SK-N-SH (cell line): ENCODE measurements at regions not wholly inside any gene's neighbourhood (a gene's known extent, or its start where the extent isn't known, plus 50 kb on each side); places are given as distances from the start of the nearest gene placed in this dataset.
"Not testable (repeated sequence)": the region's sequence is repeated elsewhere in the genome, so short reads cannot be mapped to it uniquely, and the experiment has no call there.

Source experiments
- CTCF ChIA-PET: fragments of 300-600, 350-600 bp; formaldehyde crosslinking; extraction: SDS; loops from one replicate; lab custom pipeline; 2021; lab: Yijun Ruan, JAX
- POLR2A ChIA-PET: fragments of 350-600 bp; sonication (Branson Sonifier 250); formaldehyde crosslinking; extraction: SDS; loops from one replicate; lab custom pipeline; 2020; ENCODE audit warnings: antibody characterized with exemption, inconsistent platforms; lab: Yijun Ruan, JAX
- DNase-seq: peaks from one replicate; pipeline ENCODE4 v3.0.0; 2012
- H2AFZ ChIP-seq: fragments of 200-600 bp; sonication (generic); 2 replicates; pipeline ENCODE4 v1.8.1; 2016; ENCODE audit warnings: antibody characterized with exemption, mild to moderate bottlenecking, low read depth
- H3F3A ChIP-seq: fragments of 200-600 bp; sonication (generic); replicated peaks from 2 replicates; pipeline ENCODE3; 2016; ENCODE audit warnings: antibody characterized with exemption, mild to moderate bottlenecking; ENCODE audit not compliant: insufficient read depth
- H3K27ac ChIP-seq, 2 experiments: fragments of 200-500 bp in 1 of 2; fragments of 200-600 bp in 1 of 2; sonication (Bioruptor generic) in 1 of 2; sonication (generic), shearing (Covaris generic) in 1 of 2; 2 replicates each; pipeline versions ENCODE4 v1.5.1 to v1.6.1; 2014 to 2016; ENCODE audit warnings: low read depth in 2 of 2, inconsistent platforms in 1 of 2, low read length in 1 of 2, mild to moderate bottlenecking in 1 of 2, mixed read lengths in 1 of 2
- H3K27me3 ChIP-seq: fragments of 200-600 bp; sonication (generic), shearing (Covaris generic); 2 replicates; pipeline ENCODE4 v1.6.1; 2016; ENCODE audit warnings: mixed run types; ENCODE audit not compliant: insufficient read depth
- H3K36me3 ChIP-seq, 2 experiments: fragments of 200-500 bp in 1 of 2; fragments of 200-600 bp in 1 of 2; sonication (Bioruptor generic) in 1 of 2; sonication (generic) in 1 of 2; replicated peaks in 1 of 2; 2 replicates each; pipeline versions ENCODE3 to v1.5.1; 2014 to 2016; ENCODE audit warnings: low read length in 1 of 2, mild to moderate bottlenecking in 1 of 2; ENCODE audit not compliant: insufficient read depth in 2 of 2, control insufficient read depth in 1 of 2
- H3K4me1 ChIP-seq, 2 experiments: fragments of 200-500 bp in 1 of 2; fragments of 200-600 bp in 1 of 2; sonication (Bioruptor generic) in 1 of 2; sonication (generic), shearing (Covaris generic) in 1 of 2; 2 replicates each; pipeline versions ENCODE4 v1.5.1 to v1.6.1; 2014 to 2016; ENCODE audit warnings: low read depth in 1 of 2, low read length in 1 of 2, mixed run types in 1 of 2; ENCODE audit not compliant: insufficient read depth in 2 of 2, control insufficient read depth in 1 of 2
- H3K4me2 ChIP-seq: fragments of 200-600 bp; sonication (generic), shearing (Covaris generic); 2 replicates; pipeline ENCODE4 v1.6.1; 2017; ENCODE audit warnings: mixed run types
- H3K4me3 ChIP-seq, 2 experiments: fragments of 200-500 bp in 1 of 2; fragments of 200-600 bp in 1 of 2; sonication (Bioruptor generic) in 1 of 2; sonication (generic), shearing (Covaris generic) in 1 of 2; 2 replicates each; pipeline versions ENCODE4 v1.5.1 to v1.8.1; 2014 to 2016; ENCODE audit warnings: low read depth in 2 of 2, inconsistent platforms in 1 of 2, low read length in 1 of 2, mild to moderate bottlenecking in 1 of 2, mixed read lengths in 1 of 2, moderate library complexity in 1 of 2
- H3K79me2 ChIP-seq: fragments of 200-600 bp; sonication (generic); 2 replicates; pipeline ENCODE4 v1.8.1; 2017; ENCODE audit warnings: mild to moderate bottlenecking; ENCODE audit not compliant: insufficient read depth
- H3K9ac ChIP-seq: fragments of 200-600 bp; sonication (generic); 2 replicates; pipeline ENCODE4 v1.6.1; 2017; ENCODE audit warnings: mixed run types
- H3K9me2 ChIP-seq: fragments of 200-600 bp; sonication (generic); 2 replicates; pipeline ENCODE4 v1.6.1; 2017; ENCODE audit warnings: mixed run types
- H3K9me3 ChIP-seq: fragments of 200-600 bp; sonication (generic); 2 replicates; pipeline ENCODE4 v1.6.1; 2017; ENCODE audit warnings: mixed run types, mild to moderate bottlenecking, moderate library complexity
- H4K20me1 ChIP-seq: fragments of 200-600 bp; sonication (generic); 2 replicates; pipeline ENCODE4 v1.6.1; 2017; ENCODE audit warnings: mild to moderate bottlenecking, mixed run types; ENCODE audit not compliant: insufficient read depth
- WGBS: methylation state at CpG from one replicate; pipeline ENCODE4 v1.1.6; 2017; ENCODE audit warnings: low lambda C conversion rate; 5-methylcytosine and 5-hydroxymethylcytosine counted together

DNA sequence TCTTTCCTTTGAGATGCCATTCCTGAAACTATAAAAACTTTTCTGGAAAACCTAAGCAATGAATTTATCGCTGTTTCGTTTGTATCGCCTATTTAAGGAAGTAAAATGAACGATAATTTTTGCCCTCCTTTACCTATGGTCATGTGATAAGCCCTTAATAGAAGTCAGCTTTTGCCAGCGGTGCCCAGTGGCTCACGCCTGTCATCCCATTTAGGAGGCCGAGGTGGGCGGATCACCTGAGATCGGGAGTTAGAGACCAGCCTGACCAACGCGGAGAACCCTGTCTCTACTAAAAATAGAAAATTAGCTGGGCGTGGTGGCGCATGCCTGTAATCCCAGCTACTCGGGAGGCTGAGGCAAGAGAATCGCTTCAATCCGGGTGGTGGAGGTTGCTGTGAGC is 132.0 kb downstream of the SPATA31A1 start:
- POLR2A ChIA-PET, H3K9me3 ChIP-seq, H3K79me2 ChIP-seq, H3K4me3 ChIP-seq, H3K36me3 ChIP-seq, H3K4me2 ChIP-seq, H3F3A ChIP-seq, H3K27ac ChIP-seq, H3K27me3 ChIP-seq, CTCF ChIA-PET, H4K20me1 ChIP-seq, H3K9ac ChIP-seq, DNase-seq, H3K4me1 ChIP-seq, H2AFZ ChIP-seq, H3K9me2 ChIP-seq: not testable (repeated sequence)
- 60% methylated on average over 2 of the region's 16 CpGs for WGBS

GRCh38 chr9:39496248-39496647 is 140.8 kb downstream of the SPATA31A1 start:
- DNase-seq, H3K4me3 ChIP-seq, H3K36me3 ChIP-seq, H3K27me3 ChIP-seq, POLR2A ChIA-PET, H3K27ac ChIP-seq, H3F3A ChIP-seq, H3K9ac ChIP-seq, H3K9me3 ChIP-seq, H3K79me2 ChIP-seq, H4K20me1 ChIP-seq, CTCF ChIA-PET, H2AFZ ChIP-seq, H3K4me2 ChIP-seq, H3K4me1 ChIP-seq, H3K9me2 ChIP-seq: not testable (repeated sequence)
- 30% methylated on average over 3 of the region's 4 CpGs for WGBS

- DNase-seq, H3K4me1 ChIP-seq, H2AFZ ChIP-seq, H3K4me2 ChIP-seq, H3K79me2 ChIP-seq, H3K36me3 ChIP-seq, CTCF ChIA-PET, H4K20me1 ChIP-seq, H3K27ac ChIP-seq, POLR2A ChIA-PET, H3K27me3 ChIP-seq, H3F3A ChIP-seq, H3K9me2 ChIP-seq, H3K4me3 ChIP-seq, H3K9ac ChIP-seq, H3K9me3 ChIP-seq: not testable (repeated sequence)
- no CpG with 5 or more reads among the region's 4 CpGs for WGBS
These were observed 147.7 kb downstream of the SPATA31A1 start for GRCh38 chr9:39503178-39503577.

GRCh38 chr9:39527387-39528029 is 172.0 kb downstream of the SPATA31A1 start:
- 21% methylated on average over 4 of the region's 9 CpGs for WGBS
- DNase-seq, H2AFZ ChIP-seq, CTCF ChIA-PET, H4K20me1 ChIP-seq, H3K79me2 ChIP-seq, H3K36me3 ChIP-seq, H3K9me3 ChIP-seq, H3K4me2 ChIP-seq, H3K27ac ChIP-seq, H3K27me3 ChIP-seq, H3K9me2 ChIP-seq, POLR2A ChIA-PET, H3F3A ChIP-seq, H3K9ac ChIP-seq, H3K4me1 ChIP-seq, H3K4me3 ChIP-seq: not testable (repeated sequence)

GRCh38 chr9:39532597-39532996 is 177.1 kb downstream of the SPATA31A1 start:
- H3K4me2 ChIP-seq, H3K9me2 ChIP-seq, H3K27me3 ChIP-seq, H3K79me2 ChIP-seq, H3K4me1 ChIP-seq, H3K4me3 ChIP-seq, H2AFZ ChIP-seq, H4K20me1 ChIP-seq, DNase-seq, H3K36me3 ChIP-seq, POLR2A ChIA-PET, H3K9ac ChIP-seq, H3F3A ChIP-seq, CTCF ChIA-PET, H3K9me3 ChIP-seq, H3K27ac ChIP-seq: not testable (repeated sequence)
- 56% methylated on average over 5 of the region's 6 CpGs for WGBS

- H3K9me2 ChIP-seq, H3K9ac ChIP-seq, H3K27ac ChIP-seq, H2AFZ ChIP-seq, POLR2A ChIA-PET, DNase-seq, H3K27me3 ChIP-seq, H3K4me3 ChIP-seq, H3K36me3 ChIP-seq, H3K79me2 ChIP-seq, H4K20me1 ChIP-seq, CTCF ChIA-PET, H3K4me2 ChIP-seq, H3K4me1 ChIP-seq, H3K9me3 ChIP-seq, H3F3A ChIP-seq: not testable (repeated sequence)
- 70% methylated on average over 15 of the region's 38 CpGs for WGBS
These were observed 177.7 kb downstream of the SPATA31A1 start for GRCh38 chr9:39533001-39533762.
